Activated naive CD4-positive, alpha-beta T cell treated with anti-CD3 and anti-CD28 coated beads, Interleukin-2, amount 50 U/mL, for 16 hours (primary cell): ENCODE measurements at regions not wholly inside any gene's neighbourhood (a gene's known extent, or its start where the extent isn't known, plus 50 kb on each side); places are given as distances from the start of the nearest gene placed in this dataset.
"Not testable (repeated sequence)": the region's sequence is repeated elsewhere in the genome, so short reads cannot be mapped to it uniquely, and the experiment has no call there.

Source experiments
- DNase-seq: peaks from one replicate; pipeline ENCODE4 v3.0.0-alpha.2; 2020

GRCh38 chr21:15283138-15283537, 218.3 kb upstream of the NRIP1 start:
- DNase-seq = no peak

- no peak for DNase-seq
Observed at GRCh38 chr21:15283789-15284188, 219.0 kb upstream of the NRIP1 start.

- DNase-seq = no peak
Observed at GRCh38 chr21:15285556-15285955, 220.8 kb upstream of the NRIP1 start.

GRCh38 chr21:15289246-15289645, 224.4 kb upstream of the NRIP1 start:
- no peak for DNase-seq

GRCh38 chr21:15289896-15290841, 225.4 kb upstream of the NRIP1 start:
- DNase-seq = no peak

- DNase-seq = no peak
Observed at GRCh38 chr21:15291621-15292266, 226.9 kb upstream of the NRIP1 start.

- no peak for DNase-seq
Observed at GRCh38 chr21:15293240-15293639, 228.4 kb upstream of the NRIP1 start.

GRCh38 chr21:15295875-15296274, 231.1 kb upstream of the NRIP1 start:
- DNase-seq = no peak

- no peak for DNase-seq
Observed at GRCh38 chr21:15297824-15298223, 233.0 kb upstream of the NRIP1 start.

- no peak for DNase-seq
Observed at GRCh38 chr21:15298306-15298705, 233.5 kb upstream of the NRIP1 start.

- DNase-seq = not testable (repeated sequence)
Observed at GRCh38 chr21:15298755-15299154, 234.0 kb upstream of the NRIP1 start.

- DNase-seq = no peak
Observed at GRCh38 chr21:15300131-15300530, 235.3 kb upstream of the NRIP1 start.

GRCh38 chr21:15301014-15301413, 236.2 kb upstream of the NRIP1 start:
- DNase-seq = no peak

- no peak for DNase-seq
Observed at GRCh38 chr21:15301736-15302135, 236.9 kb upstream of the NRIP1 start.

GRCh38 chr21:15306271-15306670, 241.5 kb upstream of the NRIP1 start:
- no peak for DNase-seq

- no peak for DNase-seq
Observed at GRCh38 chr21:15308333-15308732, 243.5 kb upstream of the NRIP1 start.

- no peak for DNase-seq
Observed at GRCh38 chr21:15309022-15309590, 244.3 kb upstream of the NRIP1 start.

GRCh38 chr21:15309721-15310120, 244.9 kb upstream of the NRIP1 start:
- DNase-seq = no peak

- DNase-seq = no peak
Observed at GRCh38 chr21:15311510-15311909, 246.7 kb upstream of the NRIP1 start.

- not testable (repeated sequence) for DNase-seq
Observed at GRCh38 chr21:15317034-15317433, 252.2 kb upstream of the NRIP1 start.

GRCh38 chr21:15319727-15320126, 254.9 kb upstream of the NRIP1 start:
- DNase-seq = no peak

- no peak for DNase-seq
Observed at GRCh38 chr21:15324542-15324941, 259.7 kb upstream of the NRIP1 start.

- no peak for DNase-seq
Observed at GRCh38 chr21:15326032-15326867, 261.4 kb upstream of the NRIP1 start.
